Heart right ventricle (tissue), 16 donors: ENCODE measurements at regions not wholly inside any gene's neighbourhood (a gene's known extent, or its start where the extent isn't known, plus 50 kb on each side); places are given as distances from the start of the nearest gene placed in this dataset.

Experiments used
- ATAC-seq, 8 donors: fragments of 200-7000 bp; cut with Tn5 transposase; one replicate each; pipeline ENCODE4 v1.9.1; 2020; ENCODE audit warnings: mild to moderate bottlenecking in 8 of 8, moderate library complexity in 8 of 8, moderate number of reproducible peaks in 1 of 8
- DNase-seq, 2 donors: peaks; one replicate each; pipeline ENCODE4 v3.0.0-alpha.2; 2020
- H3K27ac ChIP-seq, 10 donors: fragments of 200-600 bp; sonication (generic) in 2 of 10; one replicate each; pipeline versions ENCODE4 v1.5.0 to v1.8.0; 2020 to 2022; ENCODE audit warnings: mild to moderate bottlenecking in 3 of 10
- H3K27me3 ChIP-seq, 7 donors: fragments of 200-600 bp; one replicate each; pipeline ENCODE4 v1.8.0; 2021 to 2022; ENCODE audit warnings: mild to moderate bottlenecking in 2 of 7
- H3K36me3 ChIP-seq, 9 donors: fragments of 200-600 bp; sonication (generic) in 1 of 9; one replicate each; pipeline versions ENCODE4 v1.5.0 to v1.8.0; 2020 to 2022; ENCODE audit warnings: mild to moderate bottlenecking in 2 of 9
- H3K4me1 ChIP-seq, 9 donors: fragments of 200-600 bp; sonication (generic) in 1 of 9; one replicate each; pipeline versions ENCODE4 v1.5.0 to v1.8.0; 2020 to 2022; ENCODE audit warnings: mild to moderate bottlenecking in 4 of 9
- H3K4me3 ChIP-seq, 10 donors: fragments of 200-600 bp; sonication (generic) in 2 of 10; one replicate each; pipeline versions ENCODE4 v1.5.0 to v1.8.0; 2020 to 2022; ENCODE audit warnings: mild to moderate bottlenecking in 7 of 10, moderate library complexity in 2 of 10
- H3K9me3 ChIP-seq, 11 donors: fragments of 200-600 bp in 10 of 11; sonication (generic) in 2 of 11; one replicate each; pipeline versions ENCODE4 v1.5.0 to v1.8.0; 2013 to 2022; ENCODE audit warnings: mild to moderate bottlenecking in 2 of 11, control low read depth in 1 of 11, moderate library complexity in 1 of 11
- CTCF ChIP-seq, 9 donors: fragments of 200-600 bp; sonication (generic) in 2 of 9; IDR thresholded peaks; one replicate each; pipeline versions ENCODE4 v1.5.0 to v1.8.0; 2021 to 2022; ENCODE audit warnings: antibody characterized with exemption in 9 of 9, mild to moderate bottlenecking in 5 of 9, moderate library complexity in 1 of 9
- WGBS, 2 donors: extraction: QIAGEN DNeasy Blood & Tissue Kit; methylation state at CpG; one replicate each; pipeline ENCODE4 v1.1.7; 2013; ENCODE audit warnings: inconsistent platforms in 1 of 2; 5-methylcytosine and 5-hydroxymethylcytosine counted together
- intact Hi-C, 10 donors: fragments of 100-400 bp; cut with DNase I; formaldehyde crosslinking; loops; one replicate each; pipeline versions ENCODE4 v1.11.1 to v1.14.2; 2022
- donor health status: Arrhythmogenic right ventricular cardiomyopathy.
- donor health status: ischemic (EF 13 %, LVEDD 7.1; RV severe dilation, severe dysfunction).
- donor health status: healthy with polysubstance abuse.
- donor health status: DM: no; HTN: yes; CAD: no.
- donor health status: DM: no; HTN: no; CAD: no.
- donor health status: ischemic (EF 25% LVEDD 6.9; RV normal size, moderate dysfunction).
- donor health status: ischemic (EF 25% LVEDD 5.7; RV mildly dilated, moderate dysfunction).
- donor health status: healthy.
- donor health status: DM: yes; HTN: yes; CAD: no.
- donor health status: Ischemic cardiomyopathy.
- donor health status: ischemic (EF 35%, LVEDD 5.7; RV mildly dilated, moderate dysfunction).
- donor health status: nonischemic (EF 11% LVEDD 7.7; RV severe dilation, severe dysfunction).
- donor health status: DM: yes; HTN: yes; CAD: no.
- donor health status: PGD.
- donor health status: ischemic (EF 29% LVEDD 5.4; RV normal size, mild dysfunction).
- donor health status: nonischemic (EF 23%, LVEDD 6.1; RV moderate dilation, normal function).

DNA sequence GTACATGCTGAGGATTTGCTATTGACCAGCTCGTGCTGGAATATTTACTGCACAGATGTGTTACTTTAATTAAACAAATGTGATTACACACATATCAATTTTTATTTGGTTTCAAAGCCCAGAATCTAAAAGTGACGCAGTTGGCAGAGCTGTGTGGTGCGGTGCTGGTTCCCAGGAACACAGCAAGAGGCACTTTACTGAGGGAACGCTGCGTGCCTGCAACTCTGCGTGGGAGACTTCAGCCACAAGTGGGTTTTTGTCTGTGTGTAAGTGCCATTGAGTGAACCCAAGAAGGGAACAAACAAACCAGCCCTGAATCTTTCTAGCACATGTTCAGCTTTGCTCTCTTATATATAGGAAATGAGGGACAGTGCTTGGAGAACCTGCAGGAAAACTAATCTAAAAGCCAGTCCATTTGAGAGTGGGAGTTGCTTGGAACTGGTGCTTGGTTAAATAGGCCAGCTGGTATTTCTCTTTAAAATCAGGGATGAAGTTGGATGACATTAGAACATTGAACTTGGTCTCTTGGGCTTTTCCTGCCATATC, 196.6 kb upstream of the CELF4 start:
- Histone ChIP-seq H3K4me1 (no peaks in the 10 kb centered on the region), H3K27me3 (peaks cover 0 to 4% (median 0%) of the 10 kb centered on the region in 7 donors), H3K9me3 (no peaks in the 10 kb centered on the region), H3K4me3 (no peak overlapping the region), H3K36me3 (no peaks in the 10 kb centered on the region), H3K27ac (no peak overlapping the region)
- no peak for DNase-seq
- intact Hi-C loops = no loop called here
- WGBS, 2 donors = 62 to 76% methylated on average over 6 of the region's 6 CpGs
- TF ChIP-seq CTCF (IDR thresholded peaks at IDR 0.05) = no peak
- ATAC-seq = no peak

DNA sequence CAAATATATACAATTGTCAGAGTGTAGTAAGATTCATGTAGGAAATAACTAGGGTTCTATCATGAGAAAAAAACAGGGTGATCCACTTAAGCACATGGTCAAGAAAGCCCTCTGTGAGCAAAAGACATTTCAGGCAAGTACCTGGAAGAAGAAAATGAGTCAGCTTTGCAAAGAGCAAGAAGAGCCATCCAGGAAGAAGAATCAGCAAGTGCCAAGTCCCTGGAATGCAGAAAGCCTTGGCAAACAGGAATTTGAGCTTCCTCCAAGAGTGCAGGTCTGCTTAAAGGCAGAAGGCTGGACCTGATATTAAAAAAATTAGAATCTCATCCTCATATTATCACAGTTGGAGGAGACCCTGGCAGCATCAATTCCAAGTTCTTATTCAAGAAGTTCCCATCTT, 188.5 kb upstream of the CELF4 start:
- H3K4me3 ChIP-seq = no peak overlapping the region
- H3K4me1 ChIP-seq = no peaks in the 10 kb centered on the region
- TF ChIP-seq CTCF (IDR thresholded peaks at IDR 0.05) = no peak
- peaks cover 0 to 4% (median 0%) of the 10 kb centered on the region in 7 donors for H3K27me3 ChIP-seq
- H3K27ac ChIP-seq = no peak overlapping the region
- DNase-seq (no peak), ATAC-seq (no peak)
- H3K9me3 ChIP-seq = no peaks in the 10 kb centered on the region
- intact Hi-C loops = no loop called here
- no peaks in the 10 kb centered on the region for H3K36me3 ChIP-seq

DNA sequence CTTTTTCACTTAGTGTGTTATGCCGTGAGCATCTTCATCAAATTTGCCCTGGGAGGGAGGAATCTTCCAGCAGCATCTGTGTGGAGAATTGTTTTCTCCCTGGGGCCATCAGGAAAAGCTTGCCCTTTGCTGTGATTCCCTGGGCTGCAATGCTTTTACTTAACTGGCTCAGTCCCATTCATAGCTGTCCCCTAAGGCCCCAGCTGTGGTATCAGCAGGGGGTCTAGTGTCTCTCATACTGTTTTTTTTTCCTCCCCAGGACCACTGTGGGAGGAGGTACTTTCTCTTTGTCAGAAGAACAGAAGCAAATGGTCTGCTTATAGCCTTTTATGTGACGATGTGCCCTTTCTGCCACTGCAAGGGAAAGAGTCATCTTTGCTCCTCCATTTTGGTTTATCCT, 176.8 kb upstream of the CELF4 start:
- no peak for TF ChIP-seq CTCF (IDR thresholded peaks at IDR 0.05)
- H3K27me3 ChIP-seq = peaks cover 0 to 3% (median 0%) of the 10 kb centered on the region in 7 donors
- no peak overlapping the region for H3K4me3 ChIP-seq
- no peaks in the 10 kb centered on the region for H3K4me1 ChIP-seq
- no peaks in the 10 kb centered on the region for H3K36me3 ChIP-seq
- DNase-seq (no peak), ATAC-seq (no peak)
- H3K27ac ChIP-seq = no peak overlapping the region
- H3K9me3 ChIP-seq = no peaks in the 10 kb centered on the region
- intact Hi-C loops = no loop called here
- WGBS, 2 donors = 71 to 76% methylated on average over 2 of the region's 2 CpGs

DNA sequence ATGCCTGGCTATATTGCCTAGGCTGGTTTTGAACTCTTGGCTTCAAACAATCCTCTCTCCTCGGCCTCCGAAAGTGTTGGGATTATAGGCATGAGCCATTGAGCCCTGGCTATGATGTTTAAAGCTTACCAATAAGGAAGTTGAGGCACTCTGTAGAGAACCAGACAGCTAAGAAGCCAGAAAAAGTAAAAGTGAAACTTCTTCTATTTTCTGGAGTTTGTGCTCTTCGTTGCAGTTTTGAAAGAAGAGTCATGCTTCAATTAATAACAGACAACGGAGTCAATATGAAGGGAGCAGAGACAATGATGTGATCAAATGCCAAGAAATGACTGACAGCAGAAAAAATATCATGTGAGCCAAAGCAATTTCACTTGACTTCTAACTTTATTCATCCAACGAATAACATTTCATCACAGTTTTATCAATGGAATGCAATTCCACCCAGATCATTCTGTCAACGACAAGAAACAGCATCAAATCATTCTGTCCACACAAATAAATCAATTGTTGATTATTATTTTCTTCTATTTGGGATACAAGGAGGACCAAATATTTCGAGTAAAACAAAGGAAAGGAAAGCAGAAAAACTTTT, 175.5 kb upstream of the CELF4 start:
- DNase-seq (no peak), ATAC-seq (no peak)
- intact Hi-C loops = no loop called here
- Histone ChIP-seq H3K27me3 (no peaks in the 10 kb centered on the region), H3K9me3 (no peaks in the 10 kb centered on the region), H3K4me3 (no peak overlapping the region), H3K4me1 (no peaks in the 10 kb centered on the region), H3K27ac (no peak overlapping the region), H3K36me3 (no peaks in the 10 kb centered on the region)
- no peak for TF ChIP-seq CTCF (IDR thresholded peaks at IDR 0.05)
- 58 to 61% methylated on average over 7 of the region's 7 CpGs for whole genome bisulfite sequencing, 2 donors
